A549 (cell line): ENCODE measurements at regions not wholly inside any gene's neighbourhood (a gene's known extent, or its start where the extent isn't known, plus 50 kb on each side); places are given as distances from the start of the nearest gene placed in this dataset.

Source experiments
- ATAC-seq, 2 experiments: fragments of 200-7000 bp in 1 of 2; fragments of >200 bp in 1 of 2; cut with Nextera tagmentation in 1 of 2; cut with Tn5 transposase in 1 of 2; 3 replicates each; pipeline versions ENCODE4 v1.8.0 to v1.9.1; 2018 to 2020; ENCODE audit warnings: mild to moderate bottlenecking in 1 of 2, moderate library complexity in 1 of 2
- CTCF ChIA-PET: fragments of 300-600 bp; sonication (Branson Sonifier 250); formaldehyde crosslinking; extraction: SDS; loops from one replicate; lab custom pipeline; 2021; ENCODE audit warnings: antibody characterized with exemption, inconsistent platforms; lab: Yijun Ruan, JAX
- POLR2A ChIA-PET: fragments of 350-600 bp; formaldehyde crosslinking; extraction: SDS; loops from one replicate; lab custom pipeline; 2021; ENCODE audit warnings: antibody characterized with exemption, inconsistent platforms; lab: Yijun Ruan, JAX
- DNase-seq, 2 experiments: peaks; one replicate each; pipeline versions ENCODE4 v3.0.0 to v3.0.0-alpha.2; 2011 to 2016; ENCODE audit warnings: low read depth in 1 of 2, low spot score in 1 of 2
- FAIRE-seq: peaks from 2 replicates; lab custom pipeline; 2011; peaks lifted over from hg19 to GRCh38; lab: Jason Lieb, UNC
- H3K27ac ChIP-seq, 2 experiments: fragments of >200 bp; sonication (Bioruptor Twin); formaldehyde crosslinking; 3 replicates each; pipeline ENCODE4 v1.5.1; 2016 to 2017
- H3K4me1 ChIP-seq: fragments of >200 bp; sonication (Bioruptor Twin); formaldehyde crosslinking; 3 replicates; pipeline ENCODE4 v1.6.1; 2016
- H3K4me2 ChIP-seq: fragments of >200 bp; sonication (Bioruptor Twin); formaldehyde crosslinking; 3 replicates; pipeline ENCODE4 v1.6.1; 2016
- H3K4me3 ChIP-seq: fragments of >200 bp; sonication (Bioruptor Twin); formaldehyde crosslinking; 3 replicates; pipeline ENCODE4 v1.5.1; 2016
- H3K9me3 ChIP-seq: fragments of >200 bp; sonication (Bioruptor Twin); formaldehyde crosslinking; 3 replicates; pipeline ENCODE4 v1.6.1; 2016
- BCL3 ChIP-seq: fragments of >200 bp; sonication (Bioruptor Twin); formaldehyde crosslinking; IDR thresholded peaks from 3 replicates; pipeline ENCODE4 v1.6.1; 2016
- BHLHE40 ChIP-seq: IDR thresholded peaks from 2 replicates; pipeline ENCODE4 v1.6.1; 2012; ENCODE audit warnings: low read depth, low read length, inconsistent platforms
- CBX8 ChIP-seq: fragments of 200-600 bp; sonication (generic); IDR thresholded peaks from 2 replicates; pipeline ENCODE4 v1.6.1; 2016
- CHD4 ChIP-seq: fragments of 200-600 bp; sonication (generic); IDR thresholded peaks from 2 replicates; pipeline ENCODE4 v1.6.1; 2016; ENCODE audit warnings: antibody characterized with exemption, mild to moderate bottlenecking, borderline replicate concordance
- E2F6 ChIP-seq: IDR thresholded peaks from 2 replicates; pipeline ENCODE4 v1.6.1; 2012; ENCODE audit warnings: low read depth, borderline replicate concordance
- EHMT2 ChIP-seq: fragments of 200-600 bp; sonication (generic); IDR thresholded peaks from 2 replicates; pipeline ENCODE4 v1.6.1; 2016; ENCODE audit warnings: antibody characterized with exemption, low read depth, mild to moderate bottlenecking, moderate library complexity
- ESRRA ChIP-seq: fragments of 150-350 bp; IDR thresholded peaks from 2 replicates; pipeline ENCODE4 v1.6.1; 2014; ENCODE audit warnings: mild to moderate bottlenecking, low read length, borderline replicate concordance
- FOSL2 ChIP-seq, 2 experiments: fragments of 450-650 bp in 1 of 2; fragments of >200 bp in 1 of 2; sonication (Bioruptor Twin) in 1 of 2; formaldehyde crosslinking; IDR thresholded peaks; 2 replicates each; pipeline versions ENCODE4 v1.5.0 to v1.6.1; 2016 to 2020; ENCODE audit warnings: mild to moderate bottlenecking in 1 of 2, moderate library complexity in 1 of 2
- HES2 ChIP-seq: fragments of >200 bp; sonication (Bioruptor Twin); formaldehyde crosslinking; IDR thresholded peaks from 2 replicates; pipeline ENCODE4 v1.6.1; 2016
- HEYL ChIP-seq: fragments of 250-450 bp; sonication (Bioruptor Pico); IDR thresholded peaks from 2 replicates; pipeline ENCODE4 v1.8.0; 2021; ENCODE audit warnings: mild to moderate bottlenecking, moderate library complexity
- HMGXB4 ChIP-seq: fragments of 250-450 bp; sonication (Bioruptor Pico); IDR thresholded peaks from 2 replicates; pipeline ENCODE4 v1.5.0; 2021; ENCODE audit warnings: mild to moderate bottlenecking, moderate library complexity, borderline replicate concordance
- HOXB13 ChIP-seq: fragments of 250-450 bp; sonication (Bioruptor Pico); IDR thresholded peaks from 2 replicates; pipeline ENCODE4 v1.5.0; 2020; ENCODE audit warnings: low read depth, mild to moderate bottlenecking, moderate library complexity
- HOXB5 ChIP-seq: fragments of 250-450 bp; sonication (Bioruptor Pico); IDR thresholded peaks from 2 replicates; pipeline ENCODE4 v1.5.0; 2020; ENCODE audit warnings: mild to moderate bottlenecking, moderate library complexity
- KDM5A ChIP-seq: fragments of 200-600 bp; sonication (generic); IDR thresholded peaks from 2 replicates; pipeline ENCODE4 v1.6.1; 2016; ENCODE audit warnings: antibody characterized with exemption, mild to moderate bottlenecking
- MAX ChIP-seq: IDR thresholded peaks from 2 replicates; pipeline ENCODE4 v1.6.1; 2012
- MAZ ChIP-seq: fragments of 150-350 bp; IDR thresholded peaks from 2 replicates; pipeline ENCODE4 v1.6.1; 2014; ENCODE audit warnings: antibody characterized with exemption, low read depth, low read length, borderline replicate concordance
- NR3C1 ChIP-seq: fragments of >200 bp; sonication (Bioruptor Twin); formaldehyde crosslinking; IDR thresholded peaks from 3 replicates; pipeline ENCODE4 v1.6.1; 2017
- POLR2A ChIP-seq: IDR thresholded peaks from 2 replicates; pipeline ENCODE4 v1.6.1; 2012; ENCODE audit warnings: mild to moderate bottlenecking, low read length
- POLR2AphosphoS2 ChIP-seq: conservative IDR thresholded peaks from 2 replicates; pipeline ENCODE4 v1.6.1; 2012; ENCODE audit warnings: low read length, improper control_type of control experiment, inconsistent platforms
- RAD21 ChIP-seq, 2 experiments: fragments of >200 bp in 1 of 2; sonication (Bioruptor Twin) in 1 of 2; formaldehyde crosslinking in 1 of 2; IDR thresholded peaks in 1 of 2; conservative IDR thresholded peaks in 1 of 2; 2 replicates in 1 of 2; 3 replicates in 1 of 2; pipeline ENCODE4 v1.6.1; 2012 to 2018; ENCODE audit warnings: inconsistent platforms in 1 of 2
- RFX5 ChIP-seq: fragments of 450-650 bp; IDR thresholded peaks from 2 replicates; pipeline ENCODE4 v1.7.1; 2014; ENCODE audit warnings: antibody characterized with exemption, mild to moderate bottlenecking, moderate library complexity
- SREBF2 ChIP-seq: fragments of 450-650 bp; IDR thresholded peaks from 2 replicates; pipeline ENCODE4 v1.6.1; 2014; ENCODE audit warnings: mild to moderate bottlenecking, moderate library complexity
- TP53 ChIP-seq: fragments of 250-450 bp; sonication (Bioruptor Pico); IDR thresholded peaks from 2 replicates; pipeline ENCODE4 v1.5.0; 2021; ENCODE audit warnings: mild to moderate bottlenecking, moderate library complexity
- ZC3H11A ChIP-seq: fragments of 450-650 bp; IDR thresholded peaks from 2 replicates; pipeline ENCODE4 v1.6.1; 2014; ENCODE audit warnings: antibody characterized with exemption, mild to moderate bottlenecking
- ZFP36 ChIP-seq: fragments of 450-650 bp; IDR thresholded peaks from 2 replicates; pipeline ENCODE4 v1.6.1; 2014; ENCODE audit warnings: borderline replicate concordance; ENCODE audit not compliant: partially characterized antibody
- ZSCAN20 ChIP-seq: fragments of 250-450 bp; sonication (Bioruptor Pico); IDR thresholded peaks from 2 replicates; pipeline ENCODE4 v1.8.0; 2022; ENCODE audit warnings: mild to moderate bottlenecking, moderate library complexity
- WGBS: methylation state at CpG from one replicate; pipeline ENCODE4 v1.1.6; 2017; ENCODE audit errors: missing lambda C conversion rate; 5-methylcytosine and 5-hydroxymethylcytosine counted together

GRCh38 chr11:59283311-59283710 lies 70.6 kb upstream of the MPEG1 start (continued):
- no peak for TF ChIP-seq HOXB13
- no peak for TF ChIP-seq HES2
- TF ChIP-seq KDM5A, result no peak
- no peak for TF ChIP-seq CHD4

DNA sequence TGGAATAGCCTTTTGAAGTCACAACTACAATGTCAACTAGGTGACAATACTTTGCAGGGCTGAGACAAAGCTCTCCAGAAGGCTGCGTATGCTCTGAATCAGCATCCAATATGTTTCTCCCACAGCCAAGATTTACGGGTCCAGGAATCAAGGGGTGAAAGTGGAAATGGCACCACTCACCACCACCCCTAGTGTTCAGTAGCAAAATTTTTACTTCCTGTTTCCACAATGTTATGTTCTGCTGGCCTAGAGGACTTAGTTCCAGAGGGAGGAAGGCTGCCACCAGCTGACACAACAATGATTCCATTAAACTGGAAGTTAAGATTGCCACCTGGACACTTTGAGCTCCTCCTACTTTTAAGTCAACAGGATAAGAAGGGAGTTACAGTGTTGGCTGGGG lies 68.5 kb upstream of the MPEG1 start:
- TF ChIP-seq NR3C1, result no peak
- no peak overlapping the region for H3K4me3 ChIP-seq
- H3K27ac ChIP-seq, result no peak overlapping the region
- 31% methylated on average over 2 of the region's 2 CpGs for WGBS
- CTCF ChIA-PET, result interaction anchor here (0.9 to 1.4 kb wide), 2 partner anchors 18 to 110 kb away, joined by 3 to 4 read pairs; partner anchors contain the start of gene DTX4
- no peaks in the 10 kb centered on the region for H3K9me3 ChIP-seq
- ATAC-seq (no peak), DNase-seq (no peak), FAIRE-seq (no peak)
- no peak overlapping the region for H3K4me2 ChIP-seq
- POLR2A ChIA-PET, result no interaction called here
- no peaks in the 10 kb centered on the region for H3K4me1 ChIP-seq

GRCh38 chr11:59273373-59273841 lies 60.7 kb upstream of the MPEG1 start:
- ChIA-PET POLR2A (no interaction called here), CTCF (interaction anchor here (0.6 to 0.9 kb wide), 2 partner anchors 17 to 102 kb away, joined by 3 read pairs; partner anchors contain the start of gene DTX4)
- 18% methylated on average over 3 of the region's 3 CpGs for WGBS
- H3K4me3 ChIP-seq, result no peak overlapping the region
- no peak for DNase-seq
- no peak overlapping the region for H3K27ac ChIP-seq
- no peak for FAIRE-seq
- TF ChIP-seq MAZ (no peak), FOSL2 (IDR thresholded peaks at IDR 0.05) (no peak), FOSL2 (CRISPR knock-in tag; IDR thresholded peaks at IDR 0.05) (no peak), HMGXB4 (no peak), BCL3 (no peak), POLR2A (no peak), MAX (no peak), E2F6 (no peak), SREBF2 (no peak), RAD21 (conservative IDR thresholded peaks at IDR 0.05 in 1 of 2, IDR thresholded peaks at IDR 0.05 in 1 of 2) (no peak), ZSCAN20 (CRISPR knock-in tag) (no peak), ZC3H11A (no peak), EHMT2 (no peak), HOXB13 (no peak), TP53 (CRISPR knock-in tag) (no peak)
- H3K9me3 ChIP-seq, result no peaks in the 10 kb centered on the region
- no peak for ATAC-seq
- H3K4me2 ChIP-seq, result no peak overlapping the region
- no peaks in the 10 kb centered on the region for H3K4me1 ChIP-seq

DNA sequence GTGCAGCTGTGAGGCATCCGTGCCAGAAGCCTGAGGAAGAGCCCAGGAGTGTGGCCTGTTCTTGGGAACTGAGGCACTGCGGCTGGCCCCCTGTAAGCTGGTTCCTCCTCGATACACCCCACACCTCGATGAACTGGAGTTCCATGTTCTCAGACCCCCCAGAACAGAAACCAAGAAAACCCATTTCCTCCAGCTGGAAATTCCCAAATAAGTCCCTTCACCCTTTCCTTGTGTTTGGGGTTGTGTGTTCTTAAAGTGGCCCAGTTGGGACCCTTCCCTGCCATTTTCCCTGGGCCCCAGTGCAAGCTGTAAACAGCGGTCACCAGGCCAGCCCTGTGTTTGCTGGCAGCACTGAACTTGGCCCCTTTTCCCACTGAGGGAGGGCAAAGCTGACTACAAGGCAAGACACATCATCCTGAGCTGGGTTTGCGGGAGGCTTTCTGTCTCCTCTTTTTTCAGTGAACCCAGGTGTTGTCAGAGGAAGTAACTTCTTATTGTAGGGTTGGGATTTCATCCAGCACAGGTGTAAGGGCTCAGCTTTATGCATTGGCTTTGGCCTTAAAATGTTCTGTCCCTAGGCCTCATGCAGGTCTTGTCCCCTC lies 60.1 kb upstream of the MPEG1 start:
- FAIRE-seq, result no peak
- Histone ChIP-seq H3K4me2 (no peak overlapping the region), H3K27ac (no peak overlapping the region), H3K4me1 (no peaks in the 10 kb centered on the region), H3K9me3 (no peaks in the 10 kb centered on the region), H3K4me3 (no peak overlapping the region)
- ChIA-PET CTCF (interaction anchor here (0.9 kb wide), 1 partner anchor 101 kb away, joined by 3 read pairs; the partner anchor contains the start of gene DTX4), POLR2A (no interaction called here)
- ATAC-seq, result no peak
- DNase-seq, result no peak
- 21% methylated on average over 6 of the region's 6 CpGs for WGBS
- TF ChIP-seq ESRRA (no peak), ZFP36 (no peak), E2F6 (no peak), CBX8 (no peak), BHLHE40 (no peak), EHMT2 (no peak), HMGXB4 (no peak), RFX5 (no peak), MAZ (no peak), HOXB5 (CRISPR knock-in tag) (no peak), HOXB13 (no peak), POLR2AphosphoS2 (no peak), HEYL (CRISPR knock-in tag) (no peak)
